ENCODE measurements at regions not wholly inside any gene's neighbourhood (a gene's known extent, or its start where the extent isn't known, plus 50 kb on each side); places are given as distances from the start of the nearest gene placed in this dataset.

DNA sequence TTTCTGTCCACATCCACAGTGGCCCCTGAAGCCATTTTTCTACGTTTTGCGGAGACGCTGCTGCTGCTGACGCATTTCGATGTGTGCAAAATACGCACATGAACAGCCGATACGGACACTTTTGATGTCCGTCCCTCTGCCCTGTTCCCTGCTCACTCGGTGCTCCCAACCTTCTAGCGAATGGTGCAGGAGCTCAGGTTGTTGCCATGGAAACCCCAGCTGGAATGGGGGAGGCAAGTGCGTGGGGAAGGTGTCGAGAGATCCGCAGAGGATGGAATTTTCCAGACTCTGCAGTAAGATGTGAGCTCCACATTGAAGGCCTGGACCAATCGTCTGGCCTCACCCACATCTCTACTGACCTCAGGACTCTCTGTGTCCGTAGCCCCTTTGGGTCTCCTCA is 109.2 kb upstream of the USP29 start:
- Histone ChIP-seq H3K9me3 (no peaks in the 10 kb centered on the region), H3K36me3 (no peaks in the 10 kb centered on the region), H3K4me1 (ENCODE audit: insufficient read depth) (peaks cover 5% of the 10 kb centered on the region), H3K4me3 (no peak overlapping the region), H3K27me3 (no peaks in the 10 kb centered on the region), H3K27ac (no peak overlapping the region)
- TF ChIP-seq EP300 (IDR thresholded peaks at IDR 0.05): no peak
- TF ChIP-seq POLR2A (IDR thresholded peaks at IDR 0.05): no peak
- TF ChIP-seq, protein P1, sequence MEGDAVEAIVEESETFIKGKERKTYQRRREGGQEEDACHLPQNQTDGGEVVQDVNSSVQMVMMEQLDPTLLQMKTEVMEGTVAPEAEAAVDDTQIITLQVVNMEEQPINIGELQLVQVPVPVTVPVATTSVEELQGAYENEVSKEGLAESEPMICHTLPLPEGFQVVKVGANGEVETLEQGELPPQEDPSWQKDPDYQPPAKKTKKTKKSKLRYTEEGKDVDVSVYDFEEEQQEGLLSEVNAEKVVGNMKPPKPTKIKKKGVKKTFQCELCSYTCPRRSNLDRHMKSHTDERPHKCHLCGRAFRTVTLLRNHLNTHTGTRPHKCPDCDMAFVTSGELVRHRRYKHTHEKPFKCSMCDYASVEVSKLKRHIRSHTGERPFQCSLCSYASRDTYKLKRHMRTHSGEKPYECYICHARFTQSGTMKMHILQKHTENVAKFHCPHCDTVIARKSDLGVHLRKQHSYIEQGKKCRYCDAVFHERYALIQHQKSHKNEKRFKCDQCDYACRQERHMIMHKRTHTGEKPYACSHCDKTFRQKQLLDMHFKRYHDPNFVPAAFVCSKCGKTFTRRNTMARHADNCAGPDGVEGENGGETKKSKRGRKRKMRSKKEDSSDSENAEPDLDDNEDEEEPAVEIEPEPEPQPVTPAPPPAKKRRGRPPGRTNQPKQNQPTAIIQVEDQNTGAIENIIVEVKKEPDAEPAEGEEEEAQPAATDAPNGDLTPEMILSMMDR (IDR thresholded peaks at IDR 0.05): no peak
- DNase-seq: no peak
- intact Hi-C loops (cut with DNase I): loop anchor here in 1 of 4 donors (5.0 kb wide), 1 partner anchor 37 kb away; no protein-coding TSS in a partner anchor
- WGBS, 3 donors: 82 to 89% (median 87%) methylated on average over 16 of the region's 16 CpGs

DNA sequence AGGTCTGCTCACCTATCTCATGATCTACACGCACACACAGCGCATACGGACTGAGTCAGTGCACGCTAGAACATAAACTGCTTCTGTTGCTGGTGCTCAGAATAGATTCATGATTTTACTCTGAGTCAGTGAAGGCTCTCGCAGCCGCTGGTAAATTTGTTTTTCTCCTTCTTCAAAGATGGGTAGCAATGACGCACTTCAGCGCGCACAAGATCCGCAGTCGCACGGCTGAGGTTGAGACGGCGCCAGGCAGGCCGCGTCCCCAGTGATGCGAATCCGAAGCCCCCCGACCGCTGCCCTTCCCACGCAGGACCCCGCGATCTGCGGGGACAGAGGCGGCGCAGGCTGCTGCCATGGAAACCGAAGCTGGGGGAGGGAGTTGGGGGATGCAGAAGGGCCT is 103.7 kb upstream of the USP29 start:
- no peak for DNase-seq
- 88 to 94% (median 90%) methylated on average over 27 of the region's 27 CpGs for WGBS, 3 donors
- H3K27me3 ChIP-seq: no peaks in the 10 kb centered on the region
- H3K27ac ChIP-seq: no peak overlapping the region
- H3K4me3 ChIP-seq: no peak overlapping the region
- no peaks in the 10 kb centered on the region for H3K4me1 ChIP-seq (ENCODE audit: insufficient read depth)
- TF ChIP-seq EP300 (IDR thresholded peaks at IDR 0.05) (no peak), POLR2A (IDR thresholded peaks at IDR 0.05) (no peak)
- TF ChIP-seq, protein P1 (IDR thresholded peaks at IDR 0.05): no peak
- intact Hi-C loops (cut with DNase I): no loop called here
- H3K9me3 ChIP-seq: no peaks in the 10 kb centered on the region
- no peaks in the 10 kb centered on the region for H3K36me3 ChIP-seq

DNA sequence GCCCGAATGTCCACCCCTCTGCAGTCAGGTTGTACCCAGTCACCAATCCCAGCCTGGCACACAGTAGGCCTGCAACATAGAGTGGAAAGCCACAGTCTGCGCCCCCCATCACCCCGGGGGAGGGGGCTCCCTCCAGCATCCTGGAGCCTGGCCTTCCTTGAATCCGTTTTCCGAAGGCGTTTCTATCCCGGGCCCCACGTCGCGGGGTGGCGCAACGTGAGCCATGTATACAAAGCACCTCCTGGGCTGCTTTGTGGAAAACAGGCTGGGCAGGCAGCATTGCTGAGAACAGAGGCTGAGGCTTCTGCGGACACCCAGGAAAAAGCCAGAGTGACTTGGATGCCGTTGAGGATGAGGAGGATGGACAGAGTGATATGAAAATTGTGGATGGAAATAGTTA is 103.3 kb upstream of the USP29 start:
- Histone ChIP-seq H3K4me3 (no peak overlapping the region), H3K36me3 (no peaks in the 10 kb centered on the region), H3K27ac (no peak overlapping the region), H3K9me3 (no peaks in the 10 kb centered on the region), H3K4me1 (ENCODE audit: insufficient read depth) (no peaks in the 10 kb centered on the region), H3K27me3 (no peaks in the 10 kb centered on the region)
- TF ChIP-seq EP300 (IDR thresholded peaks at IDR 0.05) (no peak), POLR2A (IDR thresholded peaks at IDR 0.05) (no peak)
- TF ChIP-seq, protein P1 (IDR thresholded peaks at IDR 0.05): no peak
- intact Hi-C loops (cut with DNase I): no loop called here
- no peak for DNase-seq
- WGBS, 3 donors: 86 to 91% (median 88%) methylated on average over 14 of the region's 14 CpGs

DNA sequence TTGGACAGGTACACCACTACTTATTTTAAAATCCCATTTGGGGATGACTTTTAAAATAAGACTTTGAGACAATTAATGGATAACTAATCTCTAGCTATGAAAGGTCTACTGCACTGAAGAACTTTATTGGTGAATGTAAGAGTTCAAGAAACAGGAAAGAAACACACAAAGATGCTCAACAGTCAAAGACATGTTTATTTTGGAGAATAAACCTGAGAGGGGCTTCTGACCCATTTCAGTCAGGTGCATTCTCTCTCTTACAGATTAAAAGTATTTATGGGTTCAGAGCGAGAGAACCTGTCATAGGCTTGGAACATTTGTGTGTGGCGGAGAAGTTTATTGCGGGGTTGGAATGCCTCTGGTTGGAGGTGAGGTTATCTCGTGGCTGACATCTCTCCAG is 94.3 kb upstream of the USP29 start:
- Histone ChIP-seq H3K4me1 (ENCODE audit: insufficient read depth) (no peaks in the 10 kb centered on the region), H3K36me3 (no peaks in the 10 kb centered on the region), H3K4me3 (no peak overlapping the region), H3K9me3 (no peaks in the 10 kb centered on the region), H3K27ac (no peak overlapping the region), H3K27me3 (no peaks in the 10 kb centered on the region)
- DNase-seq: no peak
- 89 to 96% (median 92%) methylated on average over 4 of the region's 4 CpGs for WGBS, 3 donors
- intact Hi-C loops (cut with DNase I): no loop called here
- TF ChIP-seq EP300 (IDR thresholded peaks at IDR 0.05) (no peak), POLR2A (IDR thresholded peaks at IDR 0.05) (no peak)
- TF ChIP-seq, protein P1 (IDR thresholded peaks at IDR 0.05): no peak

DNA sequence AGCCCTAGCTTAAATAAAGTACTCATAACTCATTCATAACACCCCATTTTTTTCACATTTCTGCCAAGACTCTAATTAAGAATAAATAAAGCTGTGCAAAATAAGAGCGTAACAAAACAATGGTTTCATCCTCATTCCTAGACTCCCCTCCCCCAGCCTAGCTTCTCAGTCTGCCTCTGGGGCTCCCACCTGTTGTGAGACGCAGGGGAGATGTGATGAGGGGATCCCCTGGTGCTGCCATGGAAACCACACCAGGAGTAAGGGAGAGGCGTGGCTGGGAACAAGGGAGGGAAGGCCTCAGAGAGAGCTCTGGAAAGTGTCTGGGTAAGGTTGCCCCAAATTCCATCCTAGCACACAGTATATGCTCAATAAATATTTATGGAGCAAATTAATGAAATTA is 93.3 kb upstream of the USP29 start:
- Histone ChIP-seq H3K4me1 (ENCODE audit: insufficient read depth) (no peaks in the 10 kb centered on the region), H3K9me3 (no peaks in the 10 kb centered on the region), H3K27me3 (no peaks in the 10 kb centered on the region), H3K4me3 (no peak overlapping the region), H3K36me3 (no peaks in the 10 kb centered on the region), H3K27ac (no peak overlapping the region)
- DNase-seq: no peak
- WGBS, 3 donors: 60 to 92% (median 86%) methylated on average over 3 of the region's 3 CpGs
- TF ChIP-seq EP300 (IDR thresholded peaks at IDR 0.05) (no peak), POLR2A (IDR thresholded peaks at IDR 0.05) (no peak)
- TF ChIP-seq, protein P1 (IDR thresholded peaks at IDR 0.05): no peak
- intact Hi-C loops (cut with DNase I): no loop called here
